Upper lobe of left lung (tissue), 4 donors: ENCODE measurements at regions not wholly inside any gene's neighbourhood (a gene's known extent, or its start where the extent isn't known, plus 50 kb on each side); places are given as distances from the start of the nearest gene placed in this dataset.

Experiments used
- POLR2A ChIP-seq, 4 donors: fragments of 450-650 bp; IDR thresholded peaks; one replicate each; pipeline ENCODE4 v1.5.1; 2016 to 2017; ENCODE audit warnings: antibody characterized with exemption in 4 of 4, mild to moderate bottlenecking in 2 of 4
- POLR2AphosphoS5 ChIP-seq, 2 donors: sonication (generic); formaldehyde crosslinking; IDR thresholded peaks; one replicate each; pipeline ENCODE4 v1.5.1; 2017; ENCODE audit warnings: antibody characterized with exemption in 2 of 2
- TF ChIP-seq, protein P1 (sequence below), 6 experiments: fragments of 450-650 bp in 4 of 6; fragments of 200-600 bp in 2 of 6; sonication (generic) in 2 of 6; IDR thresholded peaks; one replicate each; pipeline ENCODE4 v1.5.1; 2016 to 2019; ENCODE audit warnings: antibody characterized with exemption in 6 of 6

DNA sequence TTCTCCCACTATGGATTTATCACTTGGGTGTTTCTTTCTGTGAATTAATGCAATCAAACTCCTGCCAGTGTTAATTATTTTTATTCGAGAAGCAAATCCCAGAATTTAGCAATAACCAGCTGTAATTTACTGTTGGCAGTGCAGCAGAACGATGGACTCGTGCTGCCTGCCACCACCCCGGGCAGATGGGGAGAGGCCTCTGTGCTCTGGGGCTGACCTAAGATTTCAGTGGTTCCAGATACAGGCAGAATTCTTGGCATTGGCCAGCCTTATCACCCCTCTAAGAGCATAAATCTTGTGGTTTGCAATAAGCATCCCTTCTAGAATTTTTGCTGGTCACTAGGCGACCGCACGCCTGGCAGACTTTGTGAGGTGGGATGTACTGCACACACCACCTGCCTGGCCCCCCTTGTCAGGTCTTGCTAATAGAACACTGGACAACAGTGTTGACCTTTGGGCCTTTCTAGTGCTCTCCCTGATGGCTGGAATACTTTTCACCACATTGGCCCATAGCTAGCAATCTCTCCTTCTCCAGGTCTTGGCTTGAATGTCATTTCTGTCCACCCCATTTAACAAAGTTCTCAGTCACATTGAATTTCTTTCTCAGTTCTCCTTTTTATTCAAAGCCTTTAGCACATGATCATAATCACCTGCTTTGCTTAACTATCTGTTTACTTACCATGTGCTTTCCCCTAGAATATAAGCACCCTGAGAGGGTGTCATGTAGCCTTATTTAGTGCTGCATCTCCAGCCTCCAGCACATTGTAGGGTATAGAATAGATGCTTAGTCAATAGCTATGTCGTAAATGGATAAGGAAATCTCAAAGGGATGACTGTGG is 122.1 kb upstream of the DYNLRB2 start:
- TF ChIP-seq, protein P1, sequence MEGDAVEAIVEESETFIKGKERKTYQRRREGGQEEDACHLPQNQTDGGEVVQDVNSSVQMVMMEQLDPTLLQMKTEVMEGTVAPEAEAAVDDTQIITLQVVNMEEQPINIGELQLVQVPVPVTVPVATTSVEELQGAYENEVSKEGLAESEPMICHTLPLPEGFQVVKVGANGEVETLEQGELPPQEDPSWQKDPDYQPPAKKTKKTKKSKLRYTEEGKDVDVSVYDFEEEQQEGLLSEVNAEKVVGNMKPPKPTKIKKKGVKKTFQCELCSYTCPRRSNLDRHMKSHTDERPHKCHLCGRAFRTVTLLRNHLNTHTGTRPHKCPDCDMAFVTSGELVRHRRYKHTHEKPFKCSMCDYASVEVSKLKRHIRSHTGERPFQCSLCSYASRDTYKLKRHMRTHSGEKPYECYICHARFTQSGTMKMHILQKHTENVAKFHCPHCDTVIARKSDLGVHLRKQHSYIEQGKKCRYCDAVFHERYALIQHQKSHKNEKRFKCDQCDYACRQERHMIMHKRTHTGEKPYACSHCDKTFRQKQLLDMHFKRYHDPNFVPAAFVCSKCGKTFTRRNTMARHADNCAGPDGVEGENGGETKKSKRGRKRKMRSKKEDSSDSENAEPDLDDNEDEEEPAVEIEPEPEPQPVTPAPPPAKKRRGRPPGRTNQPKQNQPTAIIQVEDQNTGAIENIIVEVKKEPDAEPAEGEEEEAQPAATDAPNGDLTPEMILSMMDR (IDR thresholded peaks at IDR 0.05) = no peak
- TF ChIP-seq POLR2A (IDR thresholded peaks at IDR 0.05) (no peak), POLR2AphosphoS5 (IDR thresholded peaks at IDR 0.05) (no peak)
